Right ventricle myocardium superior (tissue), 1 donor: ENCODE measurements at regions not wholly inside any gene's neighbourhood (a gene's known extent, or its start where the extent isn't known, plus 50 kb on each side); places are given as distances from the start of the nearest gene placed in this dataset.
"Not testable (repeated sequence)": the region's sequence is repeated elsewhere in the genome, so short reads cannot be mapped to it uniquely, and the experiment has no call there.

Experiments used
- ATAC-seq: fragments of 200-7000 bp; cut with Tn5 transposase; one replicate; pipeline ENCODE4 v1.9.1; 2020; ENCODE audit warnings: mild to moderate bottlenecking; ENCODE audit not compliant: poor library complexity
- DNase-seq: peaks from one replicate; pipeline ENCODE4 v3.0.0-alpha.2; 2020
- intact Hi-C: fragments of 100-400 bp; cut with DNase I; formaldehyde crosslinking; loops from one replicate; pipeline ENCODE4 v1.11.2; 2022
- donor health status: DM: no; HTN: yes; CAD: no; lungs with severe emphysema.

- ATAC-seq (no peak), DNase-seq (no peak)
- intact Hi-C loops = no loop called here
These were observed 187.1 kb downstream of the NRP2 start for GRCh38 chr2:205869439-205869838.

- intact Hi-C loops = no loop called here
- DNase-seq (no peak), ATAC-seq (no peak)
These were observed 186.6 kb downstream of the NRP2 start for GRCh38 chr2:205868773-205869333.

GRCh38 chr2:205868053-205868452 lies 185.8 kb downstream of the NRP2 start:
- DNase-seq (no peak), ATAC-seq (no peak)
- intact Hi-C loops = no loop called here

- DNase-seq = no peak
- ATAC-seq = no peak
- intact Hi-C loops = no loop called here
These were observed 185.1 kb downstream of the NRP2 start for GRCh38 chr2:205867371-205867770.

GRCh38 chr2:205865905-205866441 lies 183.7 kb downstream of the NRP2 start:
- DNase-seq = no peak
- no peak for ATAC-seq
- intact Hi-C loops = no loop called here

DNA sequence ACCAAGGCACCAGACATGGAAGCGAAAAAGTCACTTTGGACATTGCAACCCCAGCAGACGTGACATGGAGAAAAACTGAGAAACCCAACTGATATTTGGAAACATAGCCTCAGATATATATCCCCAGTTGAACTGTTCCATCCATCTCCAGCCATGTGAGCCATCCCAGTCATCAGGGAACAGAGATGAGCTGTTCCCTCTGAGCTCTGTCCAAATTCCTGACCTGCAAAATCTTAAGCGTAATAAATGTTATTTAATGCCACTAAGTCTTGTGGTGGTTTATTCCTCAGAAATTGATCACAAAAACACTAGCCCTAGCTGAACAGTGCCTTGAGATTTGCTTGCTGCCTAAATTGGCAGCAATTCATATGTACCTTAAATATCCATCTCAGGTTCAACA lies 182.8 kb downstream of the NRP2 start:
- ATAC-seq (no peak), DNase-seq (no peak)
- intact Hi-C loops = no loop called here

DNA sequence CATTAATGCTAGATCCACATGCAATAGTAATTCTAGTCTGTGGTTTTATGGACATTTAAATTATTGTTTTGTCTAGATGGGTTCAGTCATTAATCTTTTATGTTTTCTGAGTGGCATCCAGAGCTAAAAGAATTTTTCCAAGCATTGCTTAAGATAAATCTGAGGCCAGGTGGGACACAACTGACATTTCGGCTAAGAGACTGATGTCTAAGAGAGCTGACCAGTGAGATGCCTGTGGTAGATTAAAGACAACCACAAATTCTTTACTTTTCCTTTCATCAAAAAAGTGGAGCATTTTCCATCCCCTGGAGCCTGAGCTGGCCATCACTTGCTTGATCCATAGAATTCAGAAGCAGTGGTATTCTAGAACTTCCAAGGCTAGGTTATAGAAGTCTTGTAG lies 182.2 kb downstream of the NRP2 start:
- intact Hi-C loops = no loop called here
- DNase-seq (no peak), ATAC-seq (no peak)

DNA sequence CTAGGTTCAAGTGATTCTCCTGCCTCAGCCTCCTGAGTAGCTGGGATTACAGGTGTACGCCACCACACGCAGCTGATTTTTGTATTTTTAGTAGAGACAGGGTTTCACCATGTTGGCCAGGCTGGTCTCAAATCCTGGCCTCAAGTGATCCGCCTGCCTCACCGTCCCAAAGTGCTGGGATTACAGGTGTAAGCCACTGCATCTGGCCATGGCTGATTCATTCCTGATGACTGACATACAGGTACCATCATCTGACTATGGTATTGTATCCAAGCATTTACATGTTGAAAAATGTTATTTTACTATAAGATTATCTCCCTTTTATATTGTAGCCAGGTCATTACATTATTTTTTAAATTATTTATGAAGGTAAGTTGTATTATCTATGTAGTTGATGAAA lies 180.5 kb downstream of the NRP2 start:
- intact Hi-C loops, DNase-seq, ATAC-seq: not testable (repeated sequence)

DNA sequence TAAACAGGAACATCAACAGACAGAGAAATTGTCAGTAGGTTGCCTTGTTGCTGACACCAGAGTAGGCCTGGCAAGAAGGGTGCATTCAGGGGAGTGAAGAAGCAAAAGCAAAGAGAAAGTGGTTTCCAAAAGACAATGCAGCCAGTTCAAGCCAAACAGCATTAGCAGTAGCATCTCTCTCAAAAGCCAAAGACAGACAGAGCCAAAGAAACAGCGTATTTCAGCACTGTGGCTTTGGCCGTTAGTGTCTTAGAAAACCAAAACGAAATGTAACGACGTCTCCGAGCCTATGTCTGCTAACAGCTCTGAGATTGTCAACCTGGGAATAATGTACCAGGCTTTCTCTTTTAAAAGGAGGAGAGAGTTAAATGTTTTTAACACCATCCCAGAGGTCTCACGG lies 178.6 kb downstream of the NRP2 start:
- ATAC-seq = no peak
- intact Hi-C loops = no loop called here

GRCh38 chr2:205860181-205860580 lies 177.9 kb downstream of the NRP2 start:
- intact Hi-C loops = no loop called here
- ATAC-seq (no peak), DNase-seq (no peak)

More for the DNA sequence above, 178.6 kb downstream of the NRP2 start:
- DNase-seq = no peak

DNA sequence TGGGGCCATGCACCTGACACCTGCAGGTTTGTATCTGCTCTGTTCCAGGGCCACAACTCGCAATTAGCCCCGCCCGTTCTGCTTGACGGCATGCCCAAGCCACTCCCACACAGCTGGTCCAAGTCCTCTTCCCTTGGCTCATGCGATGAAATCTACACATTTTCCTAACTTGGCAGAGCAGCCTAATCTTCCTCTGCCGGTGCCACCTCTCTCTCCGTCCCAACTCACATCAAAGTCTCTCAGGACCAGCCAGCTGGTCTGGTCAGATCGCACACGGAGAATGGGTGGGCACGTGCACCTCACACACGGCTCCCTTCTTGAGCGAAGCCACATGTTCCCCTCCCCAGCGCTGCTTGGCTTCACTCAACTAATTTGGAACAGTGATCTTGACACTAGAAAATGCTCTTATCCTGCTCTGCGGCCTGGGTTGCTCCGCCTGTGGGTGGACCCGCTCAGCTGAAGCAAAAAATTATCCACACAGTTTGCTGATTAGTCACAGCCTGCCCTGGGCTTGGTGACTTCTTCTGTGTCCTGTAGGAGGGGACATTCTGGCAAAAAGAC lies 176.7 kb downstream of the NRP2 start:
- ATAC-seq = peak; percentile 83
- intact Hi-C loops = no loop called here
- DNase-seq = peak; percentile 54

DNA sequence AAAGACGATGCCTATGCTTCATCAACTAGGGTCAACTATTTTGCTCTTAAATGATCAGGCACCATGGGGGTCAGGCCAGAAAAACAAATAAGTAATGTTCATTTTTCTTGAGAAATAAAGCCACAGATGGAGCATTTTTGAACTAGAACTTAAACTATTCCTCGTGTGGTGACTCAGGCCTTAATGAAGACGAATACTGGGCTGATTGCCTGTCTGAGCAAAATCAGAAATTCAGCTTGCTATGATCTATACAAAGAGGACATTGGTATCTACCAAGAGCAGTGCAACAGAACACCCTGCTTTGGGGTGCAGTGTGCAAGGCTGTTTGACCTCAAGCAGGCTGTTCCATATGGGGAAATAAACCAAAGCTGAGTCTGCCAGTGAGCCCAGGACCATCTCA lies 176.0 kb downstream of the NRP2 start:
- no peak for DNase-seq
- intact Hi-C loops = no loop called here
- ATAC-seq = no peak

DNA sequence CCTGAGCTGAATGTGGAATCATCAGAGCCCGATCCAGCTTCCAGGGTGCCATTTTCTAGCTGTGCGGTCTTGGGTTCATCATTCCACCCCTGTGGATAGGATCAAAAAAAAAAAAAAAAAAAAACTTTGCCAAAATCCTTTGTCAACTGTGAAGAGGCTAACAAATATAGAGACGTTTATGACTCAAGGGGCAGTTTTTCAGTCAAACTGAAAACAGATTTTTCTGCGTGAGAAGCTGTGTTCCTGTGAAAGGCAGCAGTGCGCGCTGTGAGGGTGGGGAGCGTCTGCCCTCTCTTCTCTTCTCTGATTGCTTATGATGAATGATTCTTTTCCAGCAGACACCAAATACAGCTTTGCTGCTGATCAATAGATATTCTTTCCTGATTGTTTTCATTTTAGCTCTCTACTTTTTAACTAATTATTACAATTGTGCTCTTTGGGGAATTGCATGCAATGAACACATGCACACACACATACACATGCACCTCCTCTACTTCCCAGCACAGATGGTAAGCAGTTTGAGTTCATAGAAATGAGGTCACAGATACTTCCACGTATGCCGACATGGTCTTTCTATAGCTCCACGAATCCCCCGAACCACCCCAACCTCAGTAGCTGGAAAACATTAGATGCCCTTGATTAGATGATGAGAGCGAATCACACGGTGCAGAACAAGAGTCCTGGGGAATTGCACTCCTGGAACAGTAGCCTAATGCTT lies 175.4 kb downstream of the NRP2 start:
- ATAC-seq = no peak
- intact Hi-C loops = no loop called here
- DNase-seq = no peak

GRCh38 chr2:205852457-205852856 lies 170.2 kb downstream of the NRP2 start:
- DNase-seq = no peak
- intact Hi-C loops = no loop called here
- ATAC-seq = peak; percentile 97

GRCh38 chr2:205850611-205851010 lies 168.3 kb downstream of the NRP2 start:
- ATAC-seq (no peak), DNase-seq (no peak)
- intact Hi-C loops = no loop called here

DNA sequence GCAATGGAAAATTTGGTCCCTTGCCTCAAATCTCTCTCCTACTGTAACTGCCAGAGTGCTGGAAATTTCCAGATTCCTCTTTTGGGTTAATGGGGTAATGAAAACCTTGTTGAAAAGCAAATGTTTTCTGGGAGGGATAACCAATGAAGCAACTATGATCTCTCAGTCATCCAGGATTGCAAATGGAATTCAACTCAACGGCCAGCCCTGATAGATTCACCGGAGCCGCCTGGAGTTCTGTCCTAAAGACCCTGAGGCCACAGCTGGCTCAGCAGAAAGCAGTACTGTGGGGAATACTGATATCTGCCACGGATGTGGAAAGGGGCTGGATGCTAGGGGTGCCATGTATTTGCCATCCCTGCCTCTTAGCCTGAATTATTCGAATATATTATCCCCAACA lies 167.8 kb downstream of the NRP2 start:
- DNase-seq = no peak
- intact Hi-C loops = no loop called here

DNA sequence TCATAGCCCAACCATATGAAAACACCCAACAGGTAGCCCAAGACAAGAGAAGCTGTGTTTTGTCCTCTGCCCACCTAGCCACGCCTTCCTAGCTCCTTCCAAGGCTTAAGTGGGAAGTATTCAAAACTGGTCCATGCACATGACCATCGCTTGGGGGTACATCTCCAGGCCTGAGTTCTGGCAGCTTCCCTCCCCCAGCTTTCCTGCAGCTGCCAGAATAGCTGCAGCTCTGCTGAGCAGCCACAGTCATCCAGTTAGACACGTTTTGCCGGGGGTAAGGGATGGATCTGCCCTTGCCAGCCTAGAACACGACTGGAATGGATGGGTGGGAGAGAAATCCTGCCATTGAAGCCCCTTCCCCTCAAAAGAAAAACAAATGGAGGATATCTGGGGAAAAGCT lies 166.8 kb downstream of the NRP2 start:
- ATAC-seq = no peak
- intact Hi-C loops = no loop called here
- no peak for DNase-seq

More for the DNA sequence above, 167.8 kb downstream of the NRP2 start:
- ATAC-seq = no peak

GRCh38 chr2:205848601-205849000 lies 166.3 kb downstream of the NRP2 start:
- intact Hi-C loops = no loop called here
- ATAC-seq = no peak
- no peak for DNase-seq
